SK-N-SH (cell line): ENCODE measurements at regions not wholly inside any gene's neighbourhood (a gene's known extent, or its start where the extent isn't known, plus 50 kb on each side); places are given as distances from the start of the nearest gene placed in this dataset.

ENCODE experiments used
- EP300 ChIP-seq, 2 experiments: IDR thresholded peaks; 2 replicates each; pipeline versions ENCODE4 v1.4.0 to v1.6.1; 2012; ENCODE audit warnings: borderline replicate concordance in 1 of 2, low read depth in 1 of 2, low read length in 1 of 2
- FOXJ3 ChIP-seq: sonication (generic); formaldehyde crosslinking; IDR thresholded peaks from 2 replicates; pipeline ENCODE4 v1.5.1; 2020; ENCODE audit warnings: mild to moderate bottlenecking, missing genetic modification reagents
- FOXM1 ChIP-seq: IDR thresholded peaks from 2 replicates; pipeline ENCODE4 v1.4.0; 2012; ENCODE audit warnings: low read depth, mild to moderate bottlenecking
- GABPA ChIP-seq: IDR thresholded peaks from 2 replicates; pipeline ENCODE4 v1.4.0; 2012; ENCODE audit warnings: low read depth, mild to moderate bottlenecking
- MEF2A ChIP-seq: IDR thresholded peaks from 2 replicates; pipeline ENCODE4 v1.4.0; 2012; ENCODE audit warnings: low read depth, borderline replicate concordance
- NRF1 ChIP-seq: IDR thresholded peaks from 2 replicates; pipeline ENCODE4 v1.6.1; 2012; ENCODE audit warnings: low read depth, mild to moderate bottlenecking, low read length
- POLR2AphosphoS5 ChIP-seq: IDR thresholded peaks from 2 replicates; pipeline ENCODE4 v1.6.1; 2012; ENCODE audit warnings: low read depth, low read length
- SIN3A ChIP-seq: IDR thresholded peaks from 2 replicates; pipeline ENCODE4 v1.6.1; 2012; ENCODE audit warnings: low read depth, mild to moderate bottlenecking, low read length, moderate library complexity, borderline replicate concordance
- TF ChIP-seq, protein P1 (sequence below): fragments of 200-600 bp; sonication (generic); IDR thresholded peaks from 2 replicates; pipeline ENCODE4 v1.6.1; 2017; ENCODE audit warnings: antibody characterized with exemption, mild to moderate bottlenecking, moderate library complexity
- TF ChIP-seq, protein P2 (sequence below): IDR thresholded peaks from 2 replicates; pipeline ENCODE4 v1.4.0; 2012; ENCODE audit warnings: low read depth, borderline replicate concordance
- TF ChIP-seq, protein P3 (sequence below): fragments of 150-350 bp; IDR thresholded peaks from 2 replicates; pipeline ENCODE4 v1.6.1; 2017; ENCODE audit warnings: antibody characterized with exemption, low read length, low read depth, borderline replicate concordance
- TF ChIP-seq, protein P4 (sequence below): IDR thresholded peaks from 2 replicates; pipeline ENCODE4; 2012
- TF ChIP-seq, protein P5 (sequence below): IDR thresholded peaks from 2 replicates; pipeline ENCODE4 v1.4.0; 2012; ENCODE audit warnings: low read depth

DNA sequence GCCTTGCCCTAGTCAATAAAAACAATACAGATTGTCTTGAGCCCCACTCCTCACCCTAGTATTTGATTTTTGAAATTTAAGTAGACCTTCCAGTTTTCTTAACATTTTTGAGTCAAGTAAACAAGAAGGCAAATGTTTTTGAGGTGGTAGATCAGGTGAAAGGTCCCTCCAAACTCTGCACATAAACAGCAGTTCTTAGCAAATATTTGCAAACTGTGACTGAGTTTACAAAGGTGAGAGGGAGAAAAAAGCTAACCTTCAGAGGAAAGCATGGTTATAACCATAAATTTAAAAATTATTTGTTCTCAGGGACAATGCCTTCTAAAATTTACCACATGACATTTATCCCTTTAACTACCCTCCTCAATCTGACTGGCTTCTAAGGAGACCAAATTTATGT lies 84.6 kb upstream of the PCDH17 start:
- TF ChIP-seq, protein P1, sequence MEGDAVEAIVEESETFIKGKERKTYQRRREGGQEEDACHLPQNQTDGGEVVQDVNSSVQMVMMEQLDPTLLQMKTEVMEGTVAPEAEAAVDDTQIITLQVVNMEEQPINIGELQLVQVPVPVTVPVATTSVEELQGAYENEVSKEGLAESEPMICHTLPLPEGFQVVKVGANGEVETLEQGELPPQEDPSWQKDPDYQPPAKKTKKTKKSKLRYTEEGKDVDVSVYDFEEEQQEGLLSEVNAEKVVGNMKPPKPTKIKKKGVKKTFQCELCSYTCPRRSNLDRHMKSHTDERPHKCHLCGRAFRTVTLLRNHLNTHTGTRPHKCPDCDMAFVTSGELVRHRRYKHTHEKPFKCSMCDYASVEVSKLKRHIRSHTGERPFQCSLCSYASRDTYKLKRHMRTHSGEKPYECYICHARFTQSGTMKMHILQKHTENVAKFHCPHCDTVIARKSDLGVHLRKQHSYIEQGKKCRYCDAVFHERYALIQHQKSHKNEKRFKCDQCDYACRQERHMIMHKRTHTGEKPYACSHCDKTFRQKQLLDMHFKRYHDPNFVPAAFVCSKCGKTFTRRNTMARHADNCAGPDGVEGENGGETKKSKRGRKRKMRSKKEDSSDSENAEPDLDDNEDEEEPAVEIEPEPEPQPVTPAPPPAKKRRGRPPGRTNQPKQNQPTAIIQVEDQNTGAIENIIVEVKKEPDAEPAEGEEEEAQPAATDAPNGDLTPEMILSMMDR: no peak
- TF ChIP-seq EP300 (IDR thresholded peaks at IDR 0.05; ENCODE audit: borderline replicate concordance in 1 of 2, low read depth in 1 of 2, low read length in 1 of 2) (no peak), FOXM1 (no peak), SIN3A (no peak), FOXJ3 (no peak), GABPA (no peak), POLR2AphosphoS5 (no peak), MEF2A (no peak), NRF1 (no peak)
- TF ChIP-seq, protein P2, sequence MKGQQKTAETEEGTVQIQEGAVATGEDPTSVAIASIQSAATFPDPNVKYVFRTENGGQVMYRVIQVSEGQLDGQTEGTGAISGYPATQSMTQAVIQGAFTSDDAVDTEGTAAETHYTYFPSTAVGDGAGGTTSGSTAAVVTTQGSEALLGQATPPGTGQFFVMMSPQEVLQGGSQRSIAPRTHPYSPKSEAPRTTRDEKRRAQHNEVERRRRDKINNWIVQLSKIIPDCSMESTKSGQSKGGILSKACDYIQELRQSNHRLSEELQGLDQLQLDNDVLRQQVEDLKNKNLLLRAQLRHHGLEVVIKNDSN: no peak
- TF ChIP-seq, protein P3, sequence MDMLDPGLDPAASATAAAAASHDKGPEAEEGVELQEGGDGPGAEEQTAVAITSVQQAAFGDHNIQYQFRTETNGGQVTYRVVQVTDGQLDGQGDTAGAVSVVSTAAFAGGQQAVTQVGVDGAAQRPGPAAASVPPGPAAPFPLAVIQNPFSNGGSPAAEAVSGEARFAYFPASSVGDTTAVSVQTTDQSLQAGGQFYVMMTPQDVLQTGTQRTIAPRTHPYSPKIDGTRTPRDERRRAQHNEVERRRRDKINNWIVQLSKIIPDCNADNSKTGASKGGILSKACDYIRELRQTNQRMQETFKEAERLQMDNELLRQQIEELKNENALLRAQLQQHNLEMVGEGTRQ: no peak
- TF ChIP-seq, protein P4, sequence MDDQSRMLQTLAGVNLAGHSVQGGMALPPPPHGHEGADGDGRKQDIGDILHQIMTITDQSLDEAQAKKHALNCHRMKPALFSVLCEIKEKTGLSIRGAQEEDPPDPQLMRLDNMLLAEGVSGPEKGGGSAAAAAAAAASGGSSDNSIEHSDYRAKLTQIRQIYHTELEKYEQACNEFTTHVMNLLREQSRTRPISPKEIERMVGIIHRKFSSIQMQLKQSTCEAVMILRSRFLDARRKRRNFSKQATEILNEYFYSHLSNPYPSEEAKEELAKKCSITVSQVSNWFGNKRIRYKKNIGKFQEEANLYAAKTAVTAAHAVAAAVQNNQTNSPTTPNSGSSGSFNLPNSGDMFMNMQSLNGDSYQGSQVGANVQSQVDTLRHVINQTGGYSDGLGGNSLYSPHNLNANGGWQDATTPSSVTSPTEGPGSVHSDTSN: no peak
- TF ChIP-seq, protein P5, sequence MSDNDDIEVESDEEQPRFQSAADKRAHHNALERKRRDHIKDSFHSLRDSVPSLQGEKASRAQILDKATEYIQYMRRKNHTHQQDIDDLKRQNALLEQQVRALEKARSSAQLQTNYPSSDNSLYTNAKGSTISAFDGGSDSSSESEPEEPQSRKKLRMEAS: no peak
